Upper lobe of right lung (tissue), 1 donor: ENCODE measurements at regions not wholly inside any gene's neighbourhood (a gene's known extent, or its start where the extent isn't known, plus 50 kb on each side); places are given as distances from the start of the nearest gene placed in this dataset.

Experiments
- ATAC-seq: fragments of 200-7000 bp; cut with Tn5 transposase; one replicate; pipeline ENCODE4 v1.9.1; 2020; ENCODE audit warnings: mild to moderate bottlenecking, moderate library complexity
- DNase-seq: peaks from one replicate; pipeline ENCODE4 v3.0.0-alpha.2; 2020
- H3K27ac ChIP-seq: fragments of 200-600 bp; one replicate; pipeline ENCODE4 v1.8.0; 2022
- H3K27me3 ChIP-seq: fragments of 200-600 bp; one replicate; pipeline ENCODE4 v1.8.0; 2022; ENCODE audit warnings: mild to moderate bottlenecking
- H3K36me3 ChIP-seq: fragments of 200-600 bp; one replicate; pipeline ENCODE4 v1.8.0; 2022
- H3K4me1 ChIP-seq: fragments of 200-600 bp; one replicate; pipeline ENCODE4 v1.8.0; 2022
- H3K4me3 ChIP-seq: fragments of 200-600 bp; one replicate; pipeline ENCODE4 v1.8.0; 2022; ENCODE audit warnings: mild to moderate bottlenecking
- H3K9me3 ChIP-seq: fragments of 200-600 bp; one replicate; pipeline ENCODE4 v1.8.0; 2022
- CTCF ChIP-seq: fragments of 200-600 bp; IDR thresholded peaks from one replicate; pipeline ENCODE4 v1.8.0; 2022; ENCODE audit warnings: antibody characterized with exemption
- intact Hi-C: fragments of 100-400 bp; cut with DNase I; formaldehyde crosslinking; loops from one replicate; pipeline ENCODE4 v1.11.0; 2022
- donor health status: DM: no; HTN: yes; CAD: no; lungs with severe emphysema.

- Histone ChIP-seq H3K27me3 (no peaks in the 10 kb centered on the region), H3K4me1 (no peaks in the 10 kb centered on the region), H3K27ac (no peak overlapping the region), H3K4me3 (no peak overlapping the region), H3K36me3 (no peaks in the 10 kb centered on the region), H3K9me3 (no peaks in the 10 kb centered on the region)
- intact Hi-C loops = no loop called here
- TF ChIP-seq CTCF = no peak
- no peak for ATAC-seq
- DNase-seq = no peak
These were observed 72.9 kb upstream of the COL24A1 start for GRCh38 chr1:86229405-86229975.

- H3K4me1 ChIP-seq = no peaks in the 10 kb centered on the region
- no peak for DNase-seq
- no peaks in the 10 kb centered on the region for H3K36me3 ChIP-seq
- no peak overlapping the region for H3K27ac ChIP-seq
- no peak overlapping the region for H3K4me3 ChIP-seq
- no peaks in the 10 kb centered on the region for H3K27me3 ChIP-seq
- no peaks in the 10 kb centered on the region for H3K9me3 ChIP-seq
- intact Hi-C loops = no loop called here
- no peak for ATAC-seq
- no peak for TF ChIP-seq CTCF
These were observed 72.0 kb upstream of the COL24A1 start for GRCh38 chr1:86228546-86228945.

GRCh38 chr1:86227026-86227425 lies 70.5 kb upstream of the COL24A1 start:
- H3K36me3 ChIP-seq = no peaks in the 10 kb centered on the region
- H3K4me1 ChIP-seq = no peaks in the 10 kb centered on the region
- H3K27ac ChIP-seq = no peak overlapping the region

GRCh38 chr1:86226204-86226603 lies 69.6 kb upstream of the COL24A1 start:
- Histone ChIP-seq H3K4me1 (no peaks in the 10 kb centered on the region), H3K4me3 (no peak overlapping the region), H3K27me3 (no peaks in the 10 kb centered on the region), H3K9me3 (no peaks in the 10 kb centered on the region), H3K36me3 (no peaks in the 10 kb centered on the region), H3K27ac (no peak overlapping the region)
- intact Hi-C loops = no loop called here
- no peak for TF ChIP-seq CTCF
- no peak for DNase-seq
- no peak for ATAC-seq

More at GRCh38 chr1:86227026-86227425, 70.5 kb upstream of the COL24A1 start:
- Histone ChIP-seq H3K4me3 (no peak overlapping the region), H3K27me3 (no peaks in the 10 kb centered on the region), H3K9me3 (no peaks in the 10 kb centered on the region)
- ATAC-seq (no peak), DNase-seq (no peak)
- intact Hi-C loops = no loop called here
- TF ChIP-seq CTCF = no peak

GRCh38 chr1:86224651-86225310 lies 68.2 kb upstream of the COL24A1 start:
- Histone ChIP-seq H3K9me3 (no peaks in the 10 kb centered on the region), H3K4me3 (no peak overlapping the region), H3K36me3 (no peaks in the 10 kb centered on the region), H3K27ac (no peak overlapping the region), H3K4me1 (no peaks in the 10 kb centered on the region), H3K27me3 (no peaks in the 10 kb centered on the region)
- ATAC-seq (no peak), DNase-seq (no peak)
- intact Hi-C loops = no loop called here
- no peak for TF ChIP-seq CTCF
